ENCODE measurements at regions not wholly inside any gene's neighbourhood (a gene's known extent, or its start where the extent isn't known, plus 50 kb on each side); places are given as distances from the start of the nearest gene placed in this dataset.

DNA sequence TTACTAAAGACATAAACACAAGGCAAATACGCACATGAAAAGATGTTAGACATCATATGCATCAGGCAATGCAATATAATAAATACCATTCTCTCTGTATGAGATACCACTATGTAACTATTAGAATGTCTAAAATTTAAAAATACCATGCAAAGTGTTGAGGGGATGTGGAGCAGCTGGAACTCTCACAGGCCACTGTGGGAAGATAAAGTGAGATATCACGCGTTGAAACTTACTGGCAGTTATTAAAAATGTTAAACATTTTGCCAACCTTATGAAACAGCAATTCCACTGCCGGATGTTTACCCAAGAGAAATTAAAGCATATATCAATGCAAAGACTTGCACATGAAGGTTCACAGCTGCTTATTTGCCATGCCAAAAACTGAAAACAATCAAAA, 556.7 kb downstream of the LRRC70 start:
- DNase-seq (ENCODE audit: low spot score): no peak

DNA sequence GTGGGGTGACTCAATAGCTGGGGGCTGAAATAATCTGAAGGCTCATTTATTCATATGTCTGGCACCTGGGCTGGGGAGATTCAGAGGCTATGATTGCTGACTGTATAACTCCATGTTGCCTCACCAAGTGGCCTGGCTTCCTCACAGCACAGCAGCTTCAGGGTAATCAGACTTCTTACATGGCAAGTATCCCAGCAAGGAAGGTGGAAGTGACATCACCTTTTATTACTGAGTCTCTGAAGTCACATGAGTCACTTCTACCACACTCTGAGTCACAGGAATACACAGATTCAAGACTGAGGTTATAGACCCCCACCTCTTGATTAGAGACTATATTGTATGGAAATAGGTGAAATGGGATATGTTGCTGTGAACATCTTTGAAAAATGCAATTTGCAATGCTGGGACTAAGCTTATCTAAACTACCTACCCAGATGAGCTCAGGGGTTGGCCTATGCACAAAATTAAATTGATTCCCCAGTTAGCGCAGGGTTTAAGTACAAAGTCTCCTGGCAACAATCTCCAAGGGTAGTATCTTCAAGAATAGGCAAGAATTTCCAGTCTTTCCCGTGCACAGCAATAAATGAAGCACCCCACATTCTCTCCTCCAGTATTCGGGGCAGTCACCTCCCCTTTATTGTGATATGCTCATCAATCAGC, 553.1 kb downstream of the LRRC70 start:
- H3K27me3 Mint-ChIP-seq (ENCODE audit: low read depth): no peaks in the 10 kb centered on the region
- DNase-seq (ENCODE audit: low spot score) (no peak), ATAC-seq (no peak)
- H3K36me3 Mint-ChIP-seq: no peaks in the 10 kb centered on the region
- peaks cover 18% of the 10 kb centered on the region for H3K4me1 Mint-ChIP-seq
- ChIA-PET POLR2A (no interaction called here), CTCF (no interaction called here)
- H3K4me3 Mint-ChIP-seq: no peak overlapping the region
- H3K27ac Mint-ChIP-seq: no peak overlapping the region
- H3K9me3 Mint-ChIP-seq: no peaks in the 10 kb centered on the region
- TF ChIP-seq ZNF138 (CRISPR knock-in tag; conservative IDR thresholded peaks at IDR 0.05): no peak
- TF ChIP-seq AFF4 (CRISPR knock-in tag; IDR thresholded peaks at IDR 0.05; ENCODE audit: borderline replicate concordance): no peak
- no peak for TF ChIP-seq NR1H2 (CRISPR knock-in tag; IDR thresholded peaks at IDR 0.05)

More for the DNA sequence above, 556.7 kb downstream of the LRRC70 start:
- Mint-ChIP-seq H3K36me3 (no peaks in the 10 kb centered on the region), H3K4me3 (no peak overlapping the region), H3K27me3 (ENCODE audit: low read depth) (no peaks in the 10 kb centered on the region), H3K4me1 (no peaks in the 10 kb centered on the region), H3K9me3 (no peaks in the 10 kb centered on the region), H3K27ac (no peak overlapping the region)
- CTCF ChIA-PET: no interaction called here
- no peak for ATAC-seq
- POLR2A ChIA-PET: no interaction called here
- TF ChIP-seq, protein P1, sequence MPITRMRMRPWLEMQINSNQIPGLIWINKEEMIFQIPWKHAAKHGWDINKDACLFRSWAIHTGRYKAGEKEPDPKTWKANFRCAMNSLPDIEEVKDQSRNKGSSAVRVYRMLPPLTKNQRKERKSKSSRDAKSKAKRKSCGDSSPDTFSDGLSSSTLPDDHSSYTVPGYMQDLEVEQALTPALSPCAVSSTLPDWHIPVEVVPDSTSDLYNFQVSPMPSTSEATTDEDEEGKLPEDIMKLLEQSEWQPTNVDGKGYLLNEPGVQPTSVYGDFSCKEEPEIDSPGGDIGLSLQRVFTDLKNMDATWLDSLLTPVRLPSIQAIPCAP (CRISPR knock-in tag; IDR thresholded peaks at IDR 0.05): no peak
- TF ChIP-seq ZNF263 (CRISPR knock-in tag; IDR thresholded peaks at IDR 0.05; ENCODE audit: low read depth) (no peak), IRF2 (CRISPR knock-in tag; IDR thresholded peaks at IDR 0.05; ENCODE audit: borderline replicate concordance, low read depth) (no peak), FOXK1 (CRISPR knock-in tag; IDR thresholded peaks at IDR 0.05) (no peak), ZBTB21 (CRISPR knock-in tag; IDR thresholded peaks at IDR 0.05; ENCODE audit: borderline replicate concordance) (no peak), NR1H2 (CRISPR knock-in tag; IDR thresholded peaks at IDR 0.05) (no peak), MAX (CRISPR knock-in tag; IDR thresholded peaks at IDR 0.05) (no peak), EMX1 (CRISPR knock-in tag; IDR thresholded peaks at IDR 0.05) (no peak), ZNF232 (CRISPR knock-in tag; IDR thresholded peaks at IDR 0.05) (no peak), AFF4 (CRISPR knock-in tag; IDR thresholded peaks at IDR 0.05; ENCODE audit: borderline replicate concordance) (no peak), ATF2 (CRISPR knock-in tag; IDR thresholded peaks at IDR 0.05; ENCODE audit: borderline replicate concordance, low read depth) (no peak), NR3C1 (CRISPR knock-in tag; conservative IDR thresholded peaks at IDR 0.05; ENCODE audit: low read depth) (no peak), ZNF219 (CRISPR knock-in tag; IDR thresholded peaks at IDR 0.05; ENCODE audit: borderline replicate concordance) (no peak)
- TF ChIP-seq, protein P2, sequence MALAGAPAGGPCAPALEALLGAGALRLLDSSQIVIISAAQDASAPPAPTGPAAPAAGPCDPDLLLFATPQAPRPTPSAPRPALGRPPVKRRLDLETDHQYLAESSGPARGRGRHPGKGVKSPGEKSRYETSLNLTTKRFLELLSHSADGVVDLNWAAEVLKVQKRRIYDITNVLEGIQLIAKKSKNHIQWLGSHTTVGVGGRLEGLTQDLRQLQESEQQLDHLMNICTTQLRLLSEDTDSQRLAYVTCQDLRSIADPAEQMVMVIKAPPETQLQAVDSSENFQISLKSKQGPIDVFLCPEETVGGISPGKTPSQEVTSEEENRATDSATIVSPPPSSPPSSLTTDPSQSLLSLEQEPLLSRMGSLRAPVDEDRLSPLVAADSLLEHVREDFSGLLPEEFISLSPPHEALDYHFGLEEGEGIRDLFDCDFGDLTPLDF (CRISPR knock-in tag; IDR thresholded peaks at IDR 0.05): no peak
